ENCODE measurements at regions not wholly inside any gene's neighbourhood (a gene's known extent, or its start where the extent isn't known, plus 50 kb on each side); places are given as distances from the start of the nearest gene placed in this dataset.

GRCh38 chr13:90645582-90645981, 701.9 kb upstream of the MIR17HG start:
- TF ChIP-seq ZNF331 (CRISPR knock-in tag; IDR thresholded peaks at IDR 0.05; ENCODE audit: low read depth) = no peak
- no peak for TF ChIP-seq NANOG (IDR thresholded peaks at IDR 0.05; ENCODE audit: borderline replicate concordance)
- no peak for TF ChIP-seq ZNF462 (CRISPR knock-in tag; IDR thresholded peaks at IDR 0.05)
- no peak for TF ChIP-seq JUNB (IDR thresholded peaks at IDR 0.05; ENCODE audit: unreplicated experiment)
- no peak for TF ChIP-seq CTCF (conservative IDR thresholded peaks at IDR 0.05; ENCODE audit: low read depth in 2 of 2)
- TF ChIP-seq STAT1 (IDR thresholded peaks at IDR 0.05; ENCODE audit: unreplicated experiment) = no peak
- TF ChIP-seq REST (IDR thresholded peaks at IDR 0.05; ENCODE audit: unreplicated experiment) = no peak
- no peak for TF ChIP-seq CREB1 (CRISPR knock-in tag; IDR thresholded peaks at IDR 0.05; ENCODE audit: low read depth)
- no peak for TF ChIP-seq POLR2AphosphoS5 (IDR thresholded peaks at IDR 0.05; ENCODE audit: low read depth)
- no peak for TF ChIP-seq ZNF114 (CRISPR knock-in tag; IDR thresholded peaks at IDR 0.05)
- no peak for TF ChIP-seq EZH2 (IDR thresholded peaks at IDR 0.05; ENCODE audit: low read depth, unreplicated experiment)
- TF ChIP-seq ETS1 (IDR thresholded peaks at IDR 0.05) = no peak
- TF ChIP-seq EZH2phosphoT487 (IDR thresholded peaks at IDR 0.05; ENCODE audit: unreplicated experiment) = no peak
- no peak overlapping the region for H3K4me3 ChIP-seq
- H3K4me1 ChIP-seq (ENCODE audit: insufficient read depth) = no peaks in the 10 kb centered on the region
- no peaks in the 10 kb centered on the region; the same call in 1 of the 2 replicates for H3K36me3 ChIP-seq (ENCODE audit: insufficient read depth)
- H3K9me2 ChIP-seq (ENCODE audit: insufficient read depth) = peaks cover 3% of the 10 kb centered on the region
- Mint-ChIP-seq H3K4me3 (no peak overlapping the region), H3K4me1 (no peaks in the 10 kb centered on the region), H3K36me3 (ENCODE audit: low read depth) (peaks cover 10% of the 10 kb centered on the region), H3K27me3 (ENCODE audit: insufficient read depth, low read depth, poor library complexity) (no peaks in the 10 kb centered on the region), H3K9me3 (peaks cover 24% of the 10 kb centered on the region), H3K27ac (no peak overlapping the region)
- H3K27ac ChIP-seq (ENCODE audit: low read depth) = no peak overlapping the region
- DNase-seq (ENCODE audit: low spot score) = no peak
- H4K20me1 ChIP-seq (replicated peaks; ENCODE audit: insufficient read depth) = no peaks in the 10 kb centered on the region
- no peaks in the 10 kb centered on the region for H3F3A ChIP-seq (replicated peaks; ENCODE audit: low read depth)
- no peak for ATAC-seq
- H3K79me2 ChIP-seq (replicated peaks; ENCODE audit: insufficient read depth) = no peaks in the 10 kb centered on the region
- H3K4me2 ChIP-seq = no peak overlapping the region
- no peaks in the 10 kb centered on the region for H3K27me3 ChIP-seq (ENCODE audit: insufficient read depth)
- no peak overlapping the region for H2AFZ ChIP-seq

Data from GM23338 (cell line).